ENCODE measurements at regions not wholly inside any gene's neighbourhood (a gene's known extent, or its start where the extent isn't known, plus 50 kb on each side); places are given as distances from the start of the nearest gene placed in this dataset.

GRCh38 chr13:55572408-55572807 lies 1568.3 kb upstream of the PRR20A start:
- TF ChIP-seq GABPA (IDR thresholded peaks at IDR 0.05 in 1 of 2, conservative IDR thresholded peaks at IDR 0.05 in 1 of 2) (no peak), CTCF (IDR thresholded peaks at IDR 0.05; ENCODE audit: low read depth, low read length, missing input control) (no peak), HNF4G (IDR thresholded peaks at IDR 0.05) (no peak), TAF1 (conservative IDR thresholded peaks at IDR 0.05) (no peak), MAX (IDR thresholded peaks at IDR 0.05) (no peak), ATF3 (IDR thresholded peaks at IDR 0.05) (no peak), REST (IDR thresholded peaks at IDR 0.05) (no peak), YY1 (IDR thresholded peaks at IDR 0.05) (no peak), RXRA (IDR thresholded peaks at IDR 0.05) (no peak)
